Tibial nerve (tissue), 3 donors: ENCODE measurements at regions not wholly inside any gene's neighbourhood (a gene's known extent, or its start where the extent isn't known, plus 50 kb on each side); places are given as distances from the start of the nearest gene placed in this dataset.

Experiments
- CTCF ChIP-seq, 5 experiments: fragments of 200-600 bp in 3 of 5; fragments of 450-650 bp in 2 of 5; sonication (generic) in 3 of 5; IDR thresholded peaks; one replicate each; pipeline ENCODE4 v1.5.1; 2016 to 2019; ENCODE audit warnings: antibody characterized with exemption in 5 of 5, mild to moderate bottlenecking in 3 of 5, moderate library complexity in 2 of 5
- POLR2A ChIP-seq, 2 donors: fragments of 450-650 bp; IDR thresholded peaks; one replicate each; pipeline ENCODE4 v1.6.1; 2017; ENCODE audit warnings: antibody characterized with exemption in 2 of 2, mild to moderate bottlenecking in 2 of 2, moderate library complexity in 2 of 2

- no peak for TF ChIP-seq CTCF (IDR thresholded peaks at IDR 0.05)
- no peak for TF ChIP-seq POLR2A (IDR thresholded peaks at IDR 0.05)
Measured at GRCh38 chr4:162274354-162274753, 110.6 kb upstream of the FSTL5 start.
